Hematopoietic multipotent progenitor cell treated with erythropoietin and hydrocortisone succinate and interleukin-3 and kit ligand, for 15 days (in vitro differentiated cells): ENCODE measurements at regions not wholly inside any gene's neighbourhood (a gene's known extent, or its start where the extent isn't known, plus 50 kb on each side); places are given as distances from the start of the nearest gene placed in this dataset.
"Not testable (repeated sequence)": the region's sequence is repeated elsewhere in the genome, so short reads cannot be mapped to it uniquely, and the experiment has no call there.

Experiments
- DNase-seq: peaks from one replicate; pipeline ENCODE4 v3.0.0-alpha.2; 2015; ENCODE audit warnings: low spot score

- DNase-seq, result no peak
Observed at GRCh38 chr13:48808683-48809082, 155.0 kb downstream of the CYSLTR2 start.

DNA sequence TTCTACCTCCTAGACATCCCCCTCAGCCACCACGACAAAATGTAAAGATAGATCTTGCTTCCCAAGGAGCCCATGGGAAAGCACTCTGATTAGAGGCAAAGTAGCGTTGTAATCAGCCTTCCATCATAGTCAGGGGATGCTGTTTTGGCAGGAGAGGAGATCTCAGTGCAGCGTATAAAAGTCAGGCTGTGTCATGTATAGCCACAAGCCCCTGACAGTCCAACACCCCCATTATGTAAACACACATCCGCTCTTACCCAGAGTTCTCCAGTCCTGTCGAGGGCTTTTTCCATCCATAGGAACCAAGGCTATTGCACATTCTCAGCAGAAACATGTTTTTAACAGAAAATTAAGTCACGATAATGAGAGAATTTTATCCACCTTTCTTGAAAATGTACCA, 156.3 kb downstream of the CYSLTR2 start:
- no peak for DNase-seq

DNA sequence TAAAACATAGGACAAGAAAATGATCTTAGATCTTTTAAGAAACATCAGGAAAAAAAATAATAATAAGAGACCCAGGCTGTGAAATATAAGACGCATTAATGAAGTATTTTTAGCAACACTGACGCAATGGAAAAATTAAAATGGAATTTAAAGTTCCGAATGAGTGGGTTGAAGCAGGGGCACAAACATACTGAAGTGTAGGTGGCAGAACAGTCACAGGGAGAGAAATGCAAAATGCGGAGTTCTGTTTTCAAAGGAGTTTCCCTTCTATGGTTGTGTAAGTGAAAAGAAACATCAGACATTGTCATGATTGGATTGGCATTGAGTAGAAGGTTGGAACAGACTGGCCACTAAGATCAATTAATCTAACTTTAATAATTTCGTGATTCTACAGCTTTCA, 159.8 kb downstream of the CYSLTR2 start:
- DNase-seq, result no peak

- no peak for DNase-seq
Observed at GRCh38 chr13:48816700-48817099, 159.0 kb upstream of the FNDC3A start.

GRCh38 chr13:48817166-48817802, 158.4 kb upstream of the FNDC3A start:
- no peak for DNase-seq

DNA sequence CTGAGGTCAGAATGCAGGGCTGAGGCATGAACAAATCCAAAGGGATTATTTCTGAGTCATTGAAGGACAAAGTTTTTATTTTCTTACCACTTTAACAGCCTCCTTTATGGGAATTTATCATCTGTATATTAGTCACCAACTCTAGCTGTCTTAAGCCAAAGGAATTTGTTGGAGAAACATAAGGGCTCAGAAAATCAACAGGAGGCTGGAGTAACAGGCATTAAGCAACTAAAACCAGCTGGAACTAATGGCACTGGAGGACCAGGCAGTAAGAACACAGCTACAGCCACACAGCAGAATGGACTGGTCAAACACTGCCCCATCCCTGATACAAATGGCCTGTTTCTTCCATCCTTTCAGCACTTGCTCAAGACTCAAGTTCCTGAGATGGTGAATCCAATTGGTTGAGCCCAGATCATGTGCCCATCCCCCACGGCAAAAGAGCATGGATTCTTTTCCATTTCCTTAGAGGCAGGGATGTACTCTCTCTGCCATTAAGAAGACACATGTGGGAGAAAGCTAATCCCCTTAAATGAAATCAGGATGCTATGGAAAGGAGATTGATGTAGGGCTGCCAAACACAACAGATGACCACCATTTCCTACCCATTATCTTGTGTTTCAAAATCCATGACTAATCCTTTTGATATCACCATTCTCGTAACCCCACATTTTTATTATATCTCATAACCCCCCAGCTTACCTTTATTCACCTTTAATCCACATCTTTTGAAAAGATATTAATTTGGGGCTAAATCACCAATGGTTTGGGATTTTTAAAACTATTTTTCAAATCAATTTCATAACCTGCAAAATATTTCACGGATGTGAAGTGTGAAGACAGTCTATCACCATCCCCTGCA, 157.0 kb upstream of the FNDC3A start:
- DNase-seq, result no peak

DNA sequence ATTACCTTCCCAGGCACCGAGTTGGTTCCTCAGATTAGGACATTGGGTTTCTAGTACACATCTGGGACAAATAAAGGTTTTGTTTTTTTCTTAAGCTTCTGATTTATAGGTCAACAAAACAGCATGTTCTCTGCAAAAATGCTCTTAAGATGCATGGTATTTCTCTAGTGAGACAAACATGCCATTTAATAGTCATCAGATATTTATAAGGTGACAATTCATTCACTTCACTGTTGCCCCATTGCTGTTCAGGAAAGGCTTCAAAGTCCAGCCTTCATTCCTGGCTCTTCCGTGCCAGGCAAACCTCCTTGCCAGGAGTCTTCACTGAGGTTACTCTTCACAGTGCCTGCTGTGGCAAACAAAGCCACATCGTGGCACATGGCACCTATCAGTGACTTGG, 156.3 kb upstream of the FNDC3A start:
- DNase-seq, result no peak

DNA sequence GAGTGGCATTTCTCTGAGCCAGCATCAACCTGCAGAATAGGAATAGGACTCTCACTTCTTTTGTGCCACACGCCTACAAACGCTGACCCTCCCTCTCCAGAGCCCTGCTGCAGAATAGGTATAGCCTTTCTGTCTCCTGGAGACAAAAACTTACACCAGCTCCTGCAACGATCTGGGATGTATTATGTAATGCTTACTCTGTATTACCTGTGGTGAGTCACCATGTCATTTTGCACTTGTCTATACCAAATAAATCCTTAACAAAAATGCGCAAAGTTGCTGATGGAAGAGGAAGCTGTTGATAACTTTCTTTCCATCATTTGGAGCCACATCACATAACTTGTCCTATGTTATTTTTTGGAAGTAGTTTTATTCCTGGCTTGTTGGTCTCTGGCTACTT, 155.8 kb upstream of the FNDC3A start:
- no peak for DNase-seq

- not testable (repeated sequence) for DNase-seq
Observed at GRCh38 chr13:48823526-48823925, 152.2 kb upstream of the FNDC3A start.

DNA sequence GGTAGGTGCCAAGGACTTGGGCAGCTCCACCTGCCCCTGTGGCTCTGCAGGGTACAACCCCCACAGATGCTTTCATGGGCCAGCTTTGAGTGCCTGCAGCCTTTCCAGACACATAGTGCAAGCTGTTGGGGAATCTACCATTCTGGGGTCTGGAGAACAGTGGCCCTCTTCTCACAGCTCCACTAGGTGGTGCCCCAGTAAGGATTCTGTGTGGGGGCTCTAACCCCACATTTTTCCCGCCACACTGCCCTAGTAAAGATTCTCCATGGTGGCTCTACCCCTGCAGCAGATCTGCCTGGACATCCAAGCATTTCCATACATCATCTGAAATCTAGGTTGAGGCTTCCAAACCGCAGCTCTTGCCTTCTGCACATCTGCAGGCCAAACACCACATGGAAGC, 149.7 kb upstream of the FNDC3A start:
- DNase-seq, result no peak

- not testable (repeated sequence) for DNase-seq
Observed at GRCh38 chr13:48826922-48827454, 148.7 kb upstream of the FNDC3A start.

DNA sequence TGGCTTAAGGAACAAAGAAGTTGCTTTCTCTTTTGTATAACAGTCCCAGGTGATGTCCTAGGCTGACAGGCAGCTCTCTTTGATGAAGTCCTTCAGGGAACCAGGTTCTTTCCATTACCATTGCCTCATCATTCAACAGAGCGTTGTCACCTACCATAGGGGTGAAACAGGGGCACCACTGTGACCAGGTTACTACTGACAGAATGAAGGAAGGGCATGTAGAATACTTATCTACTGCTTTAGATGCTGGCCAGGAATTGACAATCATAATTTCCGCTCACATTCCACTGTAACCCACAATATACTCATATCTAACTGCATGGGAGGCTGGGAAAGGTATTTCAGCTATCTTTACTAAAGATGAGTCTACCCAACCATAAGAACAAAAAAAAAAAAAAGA, 148.0 kb upstream of the FNDC3A start:
- no peak for DNase-seq

DNA sequence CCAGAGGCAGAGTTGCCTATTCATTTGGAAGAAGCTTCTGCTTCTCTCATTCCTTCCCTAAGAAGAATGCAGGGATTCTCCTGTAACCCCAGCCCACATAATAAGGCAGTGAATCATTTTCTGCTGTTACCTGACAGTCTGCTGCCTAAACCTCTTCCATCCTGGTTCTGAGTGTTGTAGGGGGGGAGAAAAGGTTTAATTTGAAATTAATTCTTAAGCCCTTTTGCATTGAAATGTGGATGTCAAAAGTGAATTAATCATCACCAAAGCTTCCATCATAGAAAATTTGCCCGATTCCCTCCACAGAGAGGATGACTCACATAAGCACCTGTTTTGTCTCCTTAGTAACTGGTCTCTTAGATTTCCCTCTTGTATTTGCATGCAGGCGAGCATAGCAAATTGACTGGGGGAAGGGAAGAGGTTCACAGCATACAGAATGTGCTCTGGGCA, 146.7 kb upstream of the FNDC3A start:
- DNase-seq, result no peak

- DNase-seq, result no peak
Observed at GRCh38 chr13:48829536-48829935, 146.2 kb upstream of the FNDC3A start.

GRCh38 chr13:48831248-48831647, 144.5 kb upstream of the FNDC3A start:
- DNase-seq, result no peak

- DNase-seq, result no peak
Observed at GRCh38 chr13:48833412-48833811, 142.3 kb upstream of the FNDC3A start.

DNA sequence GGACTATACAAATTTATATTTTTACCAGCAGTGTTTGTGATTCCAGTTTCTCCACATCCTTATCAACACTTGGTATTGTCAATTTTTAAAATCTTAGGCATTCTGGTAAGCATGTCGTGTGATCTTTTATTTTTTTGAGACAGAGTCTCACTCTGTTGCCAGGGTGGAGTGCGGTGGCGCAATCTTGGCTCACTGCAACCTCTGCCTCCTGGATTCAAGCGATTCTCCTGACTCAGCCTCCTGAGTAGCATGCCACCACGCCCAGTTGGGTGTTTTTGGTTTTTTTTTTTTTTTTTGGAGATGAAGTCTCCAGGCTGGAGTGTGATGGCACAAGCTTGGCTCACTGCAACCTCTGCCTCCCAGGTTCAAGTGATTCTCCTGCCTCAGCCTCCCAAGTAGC, 140.4 kb upstream of the FNDC3A start:
- not testable (repeated sequence) for DNase-seq

DNA sequence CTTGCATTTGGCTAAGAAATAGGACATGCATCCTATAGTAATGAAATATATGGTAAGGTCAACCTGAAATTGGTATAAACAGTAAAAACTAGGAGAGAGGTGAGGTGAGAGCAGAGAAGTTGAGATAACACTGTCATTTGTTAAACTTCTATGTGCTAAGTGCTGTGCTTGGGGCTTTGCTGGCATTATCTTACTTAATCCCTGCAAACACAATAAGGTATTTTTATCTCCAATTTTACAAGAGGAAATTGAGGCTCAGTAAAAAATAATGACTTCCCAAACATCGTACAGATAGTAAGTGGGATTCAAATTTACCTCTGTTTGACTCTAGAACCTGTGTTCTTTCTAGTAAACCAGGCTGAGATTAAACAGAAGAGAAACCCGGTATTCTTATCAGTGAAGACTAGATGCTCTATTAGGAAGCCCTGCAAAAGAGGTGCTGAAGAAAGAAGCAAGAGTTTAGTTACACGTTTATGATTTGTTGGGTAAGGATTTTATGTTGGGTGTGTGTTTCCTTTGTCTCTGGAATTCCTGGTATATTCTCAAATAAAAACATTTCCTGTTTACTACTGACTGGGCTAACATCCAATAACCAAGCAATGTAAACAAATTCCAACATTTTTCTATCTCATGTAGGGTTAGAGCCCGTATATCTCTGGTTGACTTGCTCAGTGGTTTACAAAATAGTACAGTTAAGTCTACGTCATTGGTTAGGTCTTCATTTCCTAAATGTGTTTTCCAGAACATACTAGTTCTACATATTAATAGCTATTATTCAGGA, 137.3 kb upstream of the FNDC3A start:
- DNase-seq, result no peak

DNA sequence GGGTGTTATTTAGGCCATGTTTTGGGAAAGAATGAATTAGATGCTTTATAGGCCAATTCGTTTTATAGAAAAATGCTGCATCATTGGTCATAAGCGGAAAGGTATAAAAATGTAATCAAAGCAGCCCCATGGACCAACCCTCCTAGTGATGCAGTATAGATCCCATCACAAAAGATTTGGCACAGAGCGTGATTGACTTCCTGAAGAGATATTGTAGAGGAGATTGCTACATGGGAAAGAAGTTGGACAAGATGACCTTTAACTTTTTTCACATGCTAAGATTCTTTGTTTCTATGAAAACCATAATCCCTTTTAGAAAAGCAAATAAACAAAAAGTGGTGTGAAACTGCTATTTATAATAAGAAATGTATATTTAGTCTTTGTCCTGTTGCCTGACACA, 136.5 kb upstream of the FNDC3A start:
- DNase-seq, result no peak

DNA sequence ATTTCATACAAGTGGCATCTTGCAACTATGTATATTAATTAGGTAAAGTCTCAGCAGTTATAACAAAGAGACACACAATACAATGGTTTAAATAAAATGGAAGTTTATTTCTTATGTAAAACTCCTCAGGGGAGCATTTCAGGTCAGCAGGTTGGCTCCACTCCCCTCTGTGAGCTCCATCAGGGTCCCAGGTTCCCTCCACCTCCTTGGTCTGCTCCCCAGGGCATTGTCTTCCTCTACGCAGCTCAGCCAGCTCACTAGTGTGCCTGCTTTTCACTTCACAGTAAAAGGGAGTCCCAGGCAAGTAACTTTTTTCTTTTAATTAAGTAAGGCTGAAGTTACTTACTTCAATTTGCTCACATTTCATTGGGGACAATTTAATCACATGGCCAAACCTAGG, 135.3 kb upstream of the FNDC3A start:
- DNase-seq, result no peak

GRCh38 chr13:48842316-48842715, 133.4 kb upstream of the FNDC3A start:
- DNase-seq, result no peak

DNA sequence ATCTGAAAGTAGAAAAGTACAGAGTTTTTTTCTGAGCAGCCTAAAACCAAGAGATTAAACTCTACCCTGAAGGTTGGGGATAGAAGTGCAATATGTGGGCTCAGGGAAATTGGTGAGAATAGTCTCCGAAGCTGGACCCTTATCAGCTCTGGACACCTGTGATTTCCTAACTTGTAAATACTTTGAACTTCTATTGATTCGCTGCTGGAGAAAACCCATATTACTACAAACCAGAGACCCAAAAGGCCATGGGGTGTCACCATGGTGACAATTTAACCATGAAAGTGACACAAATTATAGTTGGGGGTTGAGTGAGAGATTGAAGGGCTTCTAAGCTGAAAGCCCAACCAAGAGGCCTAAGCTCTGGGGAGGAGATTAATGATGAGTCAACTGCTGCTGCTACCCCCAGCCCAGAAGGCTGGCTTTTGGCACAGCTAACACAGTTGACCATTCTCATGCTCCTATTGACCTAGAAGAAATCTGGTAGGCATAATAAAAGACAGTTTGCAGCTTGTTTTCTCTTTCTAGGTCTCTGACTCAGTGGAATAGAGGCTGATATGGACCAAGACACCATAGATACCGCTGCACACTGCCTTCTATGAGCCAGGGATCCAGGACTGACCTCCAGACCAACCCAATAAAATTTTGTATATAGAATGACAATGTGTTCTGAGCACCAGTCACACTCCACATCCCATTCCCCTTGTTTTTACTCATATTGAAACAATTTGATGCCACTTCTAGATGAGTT, 131.9 kb upstream of the FNDC3A start:
- DNase-seq, result no peak
